GM23248 (cell line): ENCODE measurements at regions not wholly inside any gene's neighbourhood (a gene's known extent, or its start where the extent isn't known, plus 50 kb on each side); places are given as distances from the start of the nearest gene placed in this dataset.

Experiments
- DNase-seq: peaks from one replicate; pipeline ENCODE4 v3.0.0-alpha.2; 2015
- H2AFZ ChIP-seq: fragments of 200-600 bp; sonication (generic); 2 replicates; pipeline ENCODE4 v1.6.1; 2016; ENCODE audit warnings: antibody characterized with exemption
- H3F3A ChIP-seq: fragments of 200-600 bp; sonication (generic); 2 replicates; pipeline ENCODE4 v1.6.1; 2016; ENCODE audit warnings: mild to moderate bottlenecking, antibody characterized with exemption, mixed run types; ENCODE audit not compliant: insufficient read depth
- H3K27ac ChIP-seq: fragments of 200-600 bp; sonication (generic); 2 replicates; pipeline ENCODE4 v1.5.1; 2016; ENCODE audit warnings: mild to moderate bottlenecking
- H3K27me3 ChIP-seq: fragments of 200-600 bp; sonication (generic); replicated peaks from 2 replicates; pipeline ENCODE4 v1.6.1; 2016; ENCODE audit warnings: mild to moderate bottlenecking; ENCODE audit not compliant: insufficient read depth
- H3K36me3 ChIP-seq: fragments of 200-600 bp; sonication (generic); 2 replicates; pipeline ENCODE4 v1.6.1; 2016; ENCODE audit warnings: low read depth, mild to moderate bottlenecking
- H3K4me1 ChIP-seq: fragments of 200-600 bp; sonication (generic); 2 replicates; pipeline ENCODE4 v1.6.1; 2016; ENCODE audit warnings: mild to moderate bottlenecking; ENCODE audit not compliant: insufficient read depth
- H3K4me2 ChIP-seq: fragments of 200-600 bp; sonication (generic); one replicate; pipeline ENCODE4 v1.6.1; 2016; ENCODE audit warnings: mild to moderate bottlenecking; ENCODE audit not compliant: unreplicated experiment
- H3K4me3 ChIP-seq: fragments of 200-600 bp; sonication (generic); 2 replicates; pipeline ENCODE4 v1.5.1; 2016; ENCODE audit warnings: mild to moderate bottlenecking
- H3K79me2 ChIP-seq: fragments of 200-600 bp; sonication (generic); 2 replicates; pipeline ENCODE4 v1.6.1; 2016; ENCODE audit warnings: mild to moderate bottlenecking; ENCODE audit not compliant: insufficient read depth
- H3K9ac ChIP-seq: fragments of 200-600 bp; sonication (generic); 2 replicates; pipeline ENCODE4 v1.6.1; 2016; ENCODE audit warnings: mild to moderate bottlenecking
- H3K9me2 ChIP-seq: fragments of 200-600 bp; sonication (generic); 2 replicates; pipeline ENCODE4 v1.6.1; 2016; ENCODE audit warnings: mixed run types, mild to moderate bottlenecking, moderate library complexity; ENCODE audit not compliant: insufficient read depth
- H3K9me3 ChIP-seq: fragments of 200-600 bp; sonication (generic); one replicate; pipeline ENCODE4 v1.6.1; 2017; ENCODE audit warnings: low read depth
- H4K20me1 ChIP-seq: fragments of 200-600 bp; sonication (generic); 2 replicates; pipeline ENCODE4 v1.6.0; 2016; ENCODE audit not compliant: insufficient read depth
- EZH2 ChIP-seq: fragments of 200-600 bp; sonication (generic); IDR thresholded peaks from 2 replicates; pipeline ENCODE4 v1.6.1; 2018; ENCODE audit warnings: antibody characterized with exemption, mild to moderate bottlenecking; ENCODE audit not compliant: insufficient read depth, poor library complexity, severe bottlenecking
- EZH2phosphoT487 ChIP-seq: fragments of 200-600 bp; sonication (generic); IDR thresholded peaks from 2 replicates; pipeline ENCODE4 v1.6.1; 2018; ENCODE audit warnings: antibody characterized with exemption, moderate library complexity, mild to moderate bottlenecking, low read depth; ENCODE audit not compliant: insufficient read depth
- WGBS, 2 experiments: methylation state at CpG; one replicate each; pipeline ENCODE4 v1.1.6; 2015 to 2017; ENCODE audit warnings: low lambda C conversion rate in 2 of 2, low coverage in 1 of 2; ENCODE audit errors: missing lambda C conversion rate in 2 of 2; 5-methylcytosine and 5-hydroxymethylcytosine counted together
- in situ Hi-C: fragments of 300-500 bp; cut with MboI; formaldehyde crosslinking; loops from 2 replicates; pipeline ENCODE4 v1.15.0; 2020

- no peaks in the 10 kb centered on the region for H3K9me3 ChIP-seq
- H3K9me2 ChIP-seq, result no peaks in the 10 kb centered on the region
- no peaks in the 10 kb centered on the region for H3F3A ChIP-seq
- H3K27me3 ChIP-seq, result no peaks in the 10 kb centered on the region
- TF ChIP-seq EZH2 (no peak), EZH2phosphoT487 (no peak)
- H3K36me3 ChIP-seq, result no peaks in the 10 kb centered on the region
- no peak overlapping the region for H3K4me2 ChIP-seq
- no peak overlapping the region for H3K4me3 ChIP-seq
- no peaks in the 10 kb centered on the region for H4K20me1 ChIP-seq
- DNase-seq, result no peak
- H3K79me2 ChIP-seq, result no peaks in the 10 kb centered on the region
- no peak overlapping the region for H3K9ac ChIP-seq
- H3K4me1 ChIP-seq, result no peaks in the 10 kb centered on the region
- 73 to 90% methylated on average over 1 of the region's 1 CpG for WGBS, 2 experiments
- no peak overlapping the region for H3K27ac ChIP-seq
- in situ Hi-C loops, result no loop called here
- H2AFZ ChIP-seq, result no peak overlapping the region
Measured at GRCh38 chr3:115533218-115533617, 90.1 kb upstream of the GAP43 start.

GRCh38 chr3:115536171-115536570 lies 87.1 kb upstream of the GAP43 start:
- Histone ChIP-seq H3F3A (no peaks in the 10 kb centered on the region), H3K4me3 (no peak overlapping the region), H3K9me2 (no peaks in the 10 kb centered on the region), H4K20me1 (no peaks in the 10 kb centered on the region), H3K9ac (no peak overlapping the region), H3K27ac (no peak overlapping the region), H3K9me3 (no peaks in the 10 kb centered on the region), H2AFZ (no peak overlapping the region), H3K4me1 (no peaks in the 10 kb centered on the region), H3K4me2 (no peak overlapping the region), H3K27me3 (no peaks in the 10 kb centered on the region), H3K36me3 (no peaks in the 10 kb centered on the region), H3K79me2 (no peaks in the 10 kb centered on the region)
- in situ Hi-C loops, result no loop called here
- DNase-seq, result no peak
- 96 to 98% methylated on average over 2 of the region's 2 CpGs for WGBS, 2 experiments
- TF ChIP-seq EZH2phosphoT487, result no peak
- no peak for TF ChIP-seq EZH2

- no peaks in the 10 kb centered on the region for H4K20me1 ChIP-seq
- H3K27ac ChIP-seq, result no peak overlapping the region
- no peaks in the 10 kb centered on the region for H3F3A ChIP-seq
- WGBS, 2 experiments, result 80 to 86% methylated on average over 3 of the region's 3 CpGs
- no peak overlapping the region for H2AFZ ChIP-seq
- H3K9me2 ChIP-seq, result no peaks in the 10 kb centered on the region
- H3K36me3 ChIP-seq, result no peaks in the 10 kb centered on the region
- H3K9me3 ChIP-seq, result no peaks in the 10 kb centered on the region
- DNase-seq, result peak; percentile 12
- no peaks in the 10 kb centered on the region for H3K27me3 ChIP-seq
- no peaks in the 10 kb centered on the region for H3K4me1 ChIP-seq
- in situ Hi-C loops, result no loop called here
- H3K9ac ChIP-seq, result no peak overlapping the region
- H3K4me3 ChIP-seq, result no peak overlapping the region
- no peak overlapping the region for H3K4me2 ChIP-seq
- no peak for TF ChIP-seq EZH2
- TF ChIP-seq EZH2phosphoT487, result no peak
- no peaks in the 10 kb centered on the region for H3K79me2 ChIP-seq
Measured at GRCh38 chr3:115537669-115538068, 85.6 kb upstream of the GAP43 start.

- 93 to 94% methylated on average over 3 of the region's 3 CpGs for WGBS, 2 experiments
- H3K36me3 ChIP-seq, result no peaks in the 10 kb centered on the region
- no peak overlapping the region for H3K9ac ChIP-seq
- no peak for TF ChIP-seq EZH2
- no peak for TF ChIP-seq EZH2phosphoT487
- H3K27me3 ChIP-seq, result no peaks in the 10 kb centered on the region
- no peak overlapping the region for H3K4me2 ChIP-seq
- H3K27ac ChIP-seq, result no peak overlapping the region
- H3K79me2 ChIP-seq, result no peaks in the 10 kb centered on the region
- H2AFZ ChIP-seq, result no peak overlapping the region
- H4K20me1 ChIP-seq, result no peaks in the 10 kb centered on the region
- H3K4me3 ChIP-seq, result no peak overlapping the region
- in situ Hi-C loops, result no loop called here
- H3K4me1 ChIP-seq, result peaks cover 20% of the 10 kb centered on the region
- no peaks in the 10 kb centered on the region for H3K9me3 ChIP-seq
- DNase-seq, result no peak
- no peaks in the 10 kb centered on the region for H3K9me2 ChIP-seq
- H3F3A ChIP-seq, result peaks cover 11% of the 10 kb centered on the region
Measured at GRCh38 chr3:115547207-115547606, 76.1 kb upstream of the GAP43 start.

- peaks cover 20% of the 10 kb centered on the region for H3K4me1 ChIP-seq
- DNase-seq, result peak; percentile 12
- 60 to 64% methylated on average over 2 of the region's 2 CpGs for WGBS, 2 experiments
Measured at GRCh38 chr3:115548611-115549010, 74.7 kb upstream of the GAP43 start.

More at GRCh38 chr3:115548611-115549010, 74.7 kb upstream of the GAP43 start:
- Histone ChIP-seq H3K27me3 (no peaks in the 10 kb centered on the region), H3K4me3 (no peak overlapping the region), H3K36me3 (no peaks in the 10 kb centered on the region), H3K9me3 (no peaks in the 10 kb centered on the region), H2AFZ (no peak overlapping the region), H3K9me2 (no peaks in the 10 kb centered on the region), H3K27ac (no peak overlapping the region), H3F3A (peaks cover 11% of the 10 kb centered on the region), H3K79me2 (no peaks in the 10 kb centered on the region), H3K4me2 (no peak overlapping the region), H4K20me1 (no peaks in the 10 kb centered on the region), H3K9ac (no peak overlapping the region)
- TF ChIP-seq EZH2phosphoT487, result no peak
- TF ChIP-seq EZH2, result no peak
- in situ Hi-C loops, result no loop called here
